H1 (cell line): ENCODE measurements at regions not wholly inside any gene's neighbourhood (a gene's known extent, or its start where the extent isn't known, plus 50 kb on each side); places are given as distances from the start of the nearest gene placed in this dataset.
"Not testable (repeated sequence)": the region's sequence is repeated elsewhere in the genome, so short reads cannot be mapped to it uniquely, and the experiment has no call there.

ENCODE experiments used
- CTCF ChIA-PET: fragments of 300-600 bp; sonication (Branson Sonifier 250); formaldehyde crosslinking; loops from one replicate; lab custom pipeline; 2021; ENCODE audit not compliant: partially characterized antibody; lab: Charles Lee
- POLR2A ChIA-PET: fragments of 300-600 bp; sonication (Branson Sonifier 250); formaldehyde crosslinking; loops from one replicate; lab custom pipeline; 2021; ENCODE audit warnings: inconsistent platforms; ENCODE audit not compliant: partially characterized antibody; lab: Charles Lee
- DNase-seq, 2 experiments: peaks; one replicate each; pipeline versions ENCODE4 v3.0.0 to v3.0.0-alpha.2; 2010 to 2022; ENCODE audit warnings: low spot score in 2 of 2, low read depth in 1 of 2, mixed read lengths in 1 of 2
- FAIRE-seq: peaks from 2 replicates; lab custom pipeline; 2011; peaks lifted over from hg19 to GRCh38; lab: Jason Lieb, UNC
- H2AFZ ChIP-seq: 2 replicates; pipeline ENCODE4 v1.8.1; 2012; ENCODE audit warnings: low read length, inconsistent platforms
- H2AK5ac ChIP-seq: 2 replicates; pipeline ENCODE4 v1.6.1; 2013; ENCODE audit warnings: low read depth, low read length
- H2BK120ac ChIP-seq: replicated peaks from 2 replicates; pipeline ENCODE3; 2013; ENCODE audit warnings: low read depth, low read length, inconsistent platforms
- H2BK12ac ChIP-seq: 2 replicates; pipeline ENCODE4 v1.6.1; 2013; ENCODE audit warnings: low read depth, low read length
- H2BK15ac ChIP-seq: 2 replicates; pipeline ENCODE4 v1.6.1; 2013; ENCODE audit warnings: low read length
- H2BK20ac ChIP-seq: 2 replicates; pipeline ENCODE4 v1.6.1; 2013; ENCODE audit warnings: low read length
- H2BK5ac ChIP-seq: 2 replicates; pipeline ENCODE4 v1.6.1; 2013; ENCODE audit warnings: low read depth, low read length
- H3K14ac ChIP-seq: 2 replicates; pipeline ENCODE4 v1.6.1; 2013; ENCODE audit warnings: inconsistent platforms; ENCODE audit not compliant: insufficient read length
- H3K18ac ChIP-seq: 2 replicates; pipeline ENCODE4 v1.6.1; 2013; ENCODE audit warnings: low read length; ENCODE audit errors: extremely low read depth
- H3K23ac ChIP-seq: 2 replicates; pipeline ENCODE4 v1.6.1; 2013; ENCODE audit warnings: inconsistent platforms; ENCODE audit not compliant: insufficient read length
- H3K23me2 ChIP-seq: 2 replicates; pipeline ENCODE4 v1.6.1; 2013; ENCODE audit warnings: low read depth, low read length
- H3K27ac ChIP-seq: 2 replicates; pipeline ENCODE4 v1.6.1; 2011; ENCODE audit warnings: low read depth, low read length, inconsistent platforms
- H3K27me3 ChIP-seq, 4 experiments: replicated peaks in 1 of 4; 1 replicate in 1 of 4; 2 replicates in 3 of 4; pipeline versions ENCODE4 v1.6.1 to v1.8.1; 2011 to 2013; ENCODE audit warnings: low read length in 3 of 4, mild to moderate bottlenecking in 3 of 4, inconsistent platforms in 2 of 4, mixed read lengths in 2 of 4, moderate library complexity in 1 of 4; ENCODE audit not compliant: control insufficient read depth in 3 of 4, insufficient read depth in 3 of 4; ENCODE audit errors: extremely low read depth in 1 of 4
- H3K36me3 ChIP-seq, 4 experiments: 2 replicates each; pipeline versions ENCODE4 v1.6.1 to v1.8.1; 2011 to 2013; ENCODE audit warnings: mild to moderate bottlenecking in 4 of 4, low read length in 3 of 4, moderate library complexity in 2 of 4, control low read depth in 1 of 4, inconsistent platforms in 1 of 4; ENCODE audit not compliant: insufficient read depth in 4 of 4, control insufficient read depth in 2 of 4
- H3K4ac ChIP-seq: replicated peaks from 2 replicates; pipeline ENCODE3; 2013; ENCODE audit warnings: low read length, low read depth, mixed read lengths, inconsistent platforms; ENCODE audit not compliant: insufficient read length
- H3K4me1 ChIP-seq, 4 experiments: replicated peaks in 1 of 4; 1 replicate in 1 of 4; 2 replicates in 3 of 4; pipeline versions ENCODE4 v1.6.1 to v1.8.1; 2011 to 2013; ENCODE audit warnings: low read length in 3 of 4, inconsistent platforms in 2 of 4, mixed read lengths in 1 of 4; ENCODE audit not compliant: insufficient read depth in 4 of 4, control insufficient read depth in 3 of 4
- H3K4me2 ChIP-seq, 2 experiments: 2 replicates each; pipeline versions ENCODE4 v1.6.1 to v1.8.1; 2011 to 2013; ENCODE audit warnings: low read depth in 2 of 2, low read length in 2 of 2, control low read depth in 1 of 2, inconsistent platforms in 1 of 2, mild to moderate bottlenecking in 1 of 2; ENCODE audit not compliant: insufficient read depth in 1 of 2
- H3K4me3 ChIP-seq, 4 experiments: fragments of 200-600, 300-600 bp in 1 of 4; sonication (generic), shearing (Covaris generic), sonication (Bioruptor Twin) in 1 of 4; 2 replicates each; pipeline versions ENCODE4 v1.5.1 to v1.8.1; 2011 to 2016; ENCODE audit warnings: low read length in 4 of 4, low read depth in 3 of 4, control low read depth in 2 of 4, inconsistent platforms in 2 of 4, mild to moderate bottlenecking in 2 of 4, mixed read lengths in 1 of 4, moderate library complexity in 1 of 4; ENCODE audit not compliant: insufficient read depth in 2 of 4; ENCODE audit errors: extremely low read depth in 1 of 4
- H3K56ac ChIP-seq: replicated peaks from 2 replicates; pipeline ENCODE3; 2013; ENCODE audit warnings: low read depth, mild to moderate bottlenecking, mixed read lengths, low read length, inconsistent platforms; ENCODE audit not compliant: insufficient read length
- H3K79me1 ChIP-seq: 2 replicates; pipeline ENCODE4 v1.6.1; 2013; ENCODE audit warnings: low read depth, low read length, control low read depth
- H3K79me2 ChIP-seq, 2 experiments: 2 replicates each; pipeline versions ENCODE4 v1.6.1 to v1.8.1; 2012 to 2013; ENCODE audit warnings: low read length in 2 of 2, mild to moderate bottlenecking in 2 of 2, inconsistent platforms in 1 of 2; ENCODE audit not compliant: insufficient read depth in 2 of 2, control insufficient read depth in 1 of 2
- H3K9ac ChIP-seq, 4 experiments: replicated peaks in 1 of 4; 1 replicate in 1 of 4; 2 replicates in 3 of 4; pipeline versions ENCODE4 v1.6.1 to v1.8.1; 2011 to 2013; ENCODE audit warnings: low read depth in 3 of 4, low read length in 3 of 4, control low read depth in 2 of 4, mild to moderate bottlenecking in 2 of 4, moderate library complexity in 2 of 4, inconsistent platforms in 1 of 4; ENCODE audit errors: extremely low read depth in 1 of 4
- H3K9me3 ChIP-seq, 2 experiments: 2 replicates each; pipeline versions ENCODE4 v1.6.1 to v1.8.1; 2012 to 2013; ENCODE audit warnings: mild to moderate bottlenecking in 2 of 2, moderate library complexity in 2 of 2, control low read depth in 1 of 2, inconsistent platforms in 1 of 2, low read depth in 1 of 2, low read length in 1 of 2, mixed read lengths in 1 of 2; ENCODE audit not compliant: insufficient read depth in 2 of 2
- H4K20me1 ChIP-seq, 2 experiments: replicated peaks in 1 of 2; 2 replicates each; pipeline versions ENCODE3 to v1.8.1; 2011 to 2013; ENCODE audit warnings: inconsistent platforms in 2 of 2, low read length in 2 of 2, mild to moderate bottlenecking in 1 of 2; ENCODE audit not compliant: insufficient read depth in 2 of 2, control insufficient read depth in 1 of 2
- H4K5ac ChIP-seq: 2 replicates; pipeline ENCODE4 v1.6.1; 2013; ENCODE audit warnings: low read length, low read depth, mixed read lengths, inconsistent platforms; ENCODE audit not compliant: insufficient read length
- H4K8ac ChIP-seq: 2 replicates; pipeline ENCODE4 v1.8.0; 2013; ENCODE audit warnings: mild to moderate bottlenecking, moderate library complexity, low read length, inconsistent platforms; ENCODE audit not compliant: insufficient read depth; ENCODE audit errors: extremely low read depth
- H4K91ac ChIP-seq: replicated peaks from 2 replicates; pipeline ENCODE3; 2013; ENCODE audit warnings: low read length, mixed read lengths, inconsistent platforms; ENCODE audit not compliant: insufficient read length
- KDM1A ChIP-seq: fragments of 200-600, 300-600 bp; sonication (generic); IDR thresholded peaks from 2 replicates; pipeline ENCODE4 v1.7.1; 2016; ENCODE audit warnings: mild to moderate bottlenecking, low read length, borderline replicate concordance
- TAF7 ChIP-seq: optimal IDR thresholded peaks from 2 replicates; pipeline ENCODE3; 2011; ENCODE audit warnings: low read depth, mild to moderate bottlenecking, inconsistent platforms, low read length, moderate library complexity, borderline replicate concordance
- WGBS, 2 experiments: shearing (Covaris generic) in 1 of 2; methylation state at CpG; one replicate each; pipeline versions ENCODE4 v1.1.6 to v1.1.7; 2013 to 2015; ENCODE audit warnings: low lambda C conversion rate in 2 of 2, mixed read lengths in 2 of 2, inconsistent platforms in 1 of 2, low coverage in 1 of 2, missing lambda C conversion rate in 1 of 2; ENCODE audit not compliant: insufficient replicate concordance in 2 of 2, insufficient coverage in 1 of 2, insufficient read length in 1 of 2; ENCODE audit errors: extremely low coverage in 1 of 2, missing lambda C conversion rate in 1 of 2; 5-methylcytosine and 5-hydroxymethylcytosine counted together
- TF ChIP-seq, protein P1 (sequence below): IDR thresholded peaks from 2 replicates; pipeline ENCODE4 v1.6.1; 2012; ENCODE audit warnings: inconsistent platforms

DNA sequence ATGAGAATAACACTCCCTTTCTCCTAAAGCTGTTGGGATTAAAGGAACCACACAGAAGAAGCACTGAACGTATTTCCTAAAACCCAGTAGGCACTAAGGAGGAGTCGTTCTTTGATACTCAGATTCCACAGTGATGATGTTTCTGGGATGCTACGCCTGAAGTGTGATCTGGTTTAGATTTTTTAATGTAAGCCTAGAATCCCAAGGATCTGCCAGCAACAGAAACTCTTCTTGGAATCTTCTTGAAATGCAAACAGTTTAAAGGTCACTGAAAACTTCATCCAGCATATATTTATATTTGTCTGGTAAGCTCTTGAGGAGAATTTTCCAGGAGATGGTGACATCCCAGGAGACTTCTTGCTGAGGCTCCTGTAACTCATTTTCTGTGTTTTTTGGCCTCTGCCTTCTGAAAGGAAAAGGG lies 247.6 kb upstream of the TRIB2 start:
- Histone ChIP-seq H3K4me1 (no peaks in the 10 kb centered on the region; a peak in 1 of 7 replicates), H2AK5ac (no peak overlapping the region), H3K36me3 (no peaks in the 10 kb centered on the region), H3K14ac (no peak overlapping the region), H2BK5ac (no peak overlapping the region), H3K4me2 (no peak overlapping the region), H3K23me2 (no peaks in the 10 kb centered on the region; the same call in 1 of the 2 replicates), H2BK20ac (no peak overlapping the region), H4K91ac (no peak overlapping the region), H3K18ac (no peak overlapping the region), H3K4ac (no peak overlapping the region), H2BK12ac (no peak overlapping the region), H4K20me1 (no peaks in the 10 kb centered on the region), H2BK120ac (no peak overlapping the region), H3K79me1 (no peaks in the 10 kb centered on the region), H4K5ac (no peak overlapping the region), H3K27me3 (no peaks in the 10 kb centered on the region), H2BK15ac (no peak overlapping the region), H3K4me3 (no peak overlapping the region), H3K79me2 (no peaks in the 10 kb centered on the region), H4K8ac (no peak overlapping the region), H3K9ac (no peak overlapping the region), H3K9me3 (no peaks in the 10 kb centered on the region), H3K23ac (no peak overlapping the region), H2AFZ (no peak overlapping the region), H3K56ac (no peak overlapping the region), H3K27ac (no peak overlapping the region)
- 96% methylated on average over 3 of the region's 3 CpGs; no CpG with 5 or more reads in 1 of the 2 experiments for WGBS, 2 experiments
- ChIA-PET CTCF (interaction anchor here (1.2 kb wide), 1 partner anchor 8 kb away, joined by 3 read pairs; no protein-coding TSS in a partner anchor), POLR2A (no interaction called here)
- FAIRE-seq (no peak), DNase-seq (no peak)
- TF ChIP-seq, protein P1, sequence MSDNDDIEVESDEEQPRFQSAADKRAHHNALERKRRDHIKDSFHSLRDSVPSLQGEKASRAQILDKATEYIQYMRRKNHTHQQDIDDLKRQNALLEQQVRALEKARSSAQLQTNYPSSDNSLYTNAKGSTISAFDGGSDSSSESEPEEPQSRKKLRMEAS, result no peak
- TF ChIP-seq KDM1A (no peak), TAF7 (no peak)

DNA sequence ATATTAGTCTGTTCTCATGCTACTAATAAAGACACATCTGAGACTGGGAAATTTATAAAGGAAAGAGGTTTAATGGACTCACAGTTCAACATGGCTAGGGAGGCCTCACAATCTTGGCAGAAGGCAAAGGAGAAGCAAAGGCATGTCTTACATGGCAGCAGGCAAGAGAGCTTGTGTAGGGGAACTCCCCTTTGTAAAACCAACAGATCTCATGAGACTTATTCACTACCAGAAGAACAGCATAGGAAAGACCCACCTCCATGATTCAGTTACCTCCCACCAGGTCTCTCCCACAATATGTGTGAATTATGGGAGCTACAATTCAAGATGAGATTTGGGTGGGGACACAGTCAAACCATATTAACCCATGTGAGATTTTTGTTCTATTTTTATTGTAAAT lies 244.5 kb upstream of the TRIB2 start:
- H3K27ac ChIP-seq, H2BK5ac ChIP-seq, POLR2A ChIA-PET: not testable (repeated sequence)

More for the DNA sequence above, 244.5 kb upstream of the TRIB2 start:
- not testable (repeated sequence) for H2BK15ac ChIP-seq, H3K4ac ChIP-seq, H4K91ac ChIP-seq, H3K4me2 ChIP-seq, H3K4me1 ChIP-seq, H2BK120ac ChIP-seq, H4K20me1 ChIP-seq, H2AK5ac ChIP-seq, H2BK12ac ChIP-seq, H3K27me3 ChIP-seq, H4K8ac ChIP-seq, H3K56ac ChIP-seq, H3K9me3 ChIP-seq, H3K23me2 ChIP-seq, H3K9ac ChIP-seq, H3K14ac ChIP-seq, H3K36me3 ChIP-seq, DNase-seq, H3K4me3 ChIP-seq, H4K5ac ChIP-seq, H2AFZ ChIP-seq, H3K79me2 ChIP-seq, H3K18ac ChIP-seq, H3K23ac ChIP-seq, H3K79me1 ChIP-seq, H2BK20ac ChIP-seq, FAIRE-seq
- CTCF ChIA-PET, result interaction anchor here (0.7 kb wide), 1 partner anchor 13 kb away, joined by 3 read pairs; no protein-coding TSS in a partner anchor
